Endothelial cell of umbilical vein (primary cell): ENCODE measurements at regions not wholly inside any gene's neighbourhood (a gene's known extent, or its start where the extent isn't known, plus 50 kb on each side); places are given as distances from the start of the nearest gene placed in this dataset.

ENCODE experiments used
- BruUV-seq: library from RNA; stranded (reverse); fragments of 400-500 nt; replicated peaks from 2 replicates; lab custom pipeline; 2021; lab: Mats Ljungman, UMichigan
- CTCF ChIA-PET: fragments of 300-600, 350-600 bp; sonication (Branson Sonifier 250); formaldehyde crosslinking; loops from one replicate; lab custom pipeline; 2021; ENCODE audit warnings: antibody characterized with exemption, inconsistent platforms; lab: Charles Lee
- POLR2A ChIA-PET: fragments of 300-600, 350-600 bp; sonication (Branson Sonifier 250); formaldehyde crosslinking; loops from one replicate; lab custom pipeline; 2021; ENCODE audit warnings: antibody characterized with exemption, inconsistent platforms; lab: Charles Lee
- DNase-seq: peaks from one replicate; pipeline ENCODE4 v3.0.0-alpha.2; 2011; ENCODE audit warnings: low read depth, low spot score
- FAIRE-seq: peaks from 2 replicates; lab custom pipeline; 2011; peaks lifted over from hg19 to GRCh38; lab: Jason Lieb, UNC
- H2AFZ ChIP-seq: 2 replicates; pipeline ENCODE4 v1.6.0; 2012; ENCODE audit warnings: low read depth, low read length, control low read depth, inconsistent platforms
- H3K27ac ChIP-seq: 2 replicates; pipeline ENCODE4 v1.5.1; 2011; ENCODE audit warnings: low read depth, mild to moderate bottlenecking, control low read depth, low read length, moderate library complexity; ENCODE audit not compliant: insufficient read depth
- H3K27me3 ChIP-seq, 2 experiments: 2 replicates each; pipeline versions ENCODE4 v1.6.0 to v1.6.1; 2011; ENCODE audit warnings: low read length in 2 of 2, mixed read lengths in 1 of 2; ENCODE audit not compliant: control insufficient read depth in 2 of 2, insufficient read depth in 2 of 2
- H3K36me3 ChIP-seq, 2 experiments: 2 replicates in 1 of 2; 3 replicates in 1 of 2; pipeline ENCODE4 v1.5.1; 2011; ENCODE audit warnings: low read length in 2 of 2, mild to moderate bottlenecking in 1 of 2, moderate library complexity in 1 of 2; ENCODE audit not compliant: control insufficient read depth in 2 of 2, insufficient read depth in 2 of 2; ENCODE audit errors: extremely low read depth in 1 of 2
- H3K4me1 ChIP-seq: 3 replicates; pipeline ENCODE4 v1.5.1; 2011; ENCODE audit warnings: mild to moderate bottlenecking, low read length; ENCODE audit not compliant: control insufficient read depth, insufficient read depth; ENCODE audit errors: extremely low read depth
- H3K4me2 ChIP-seq: 2 replicates; pipeline ENCODE4 v1.6.1; 2011; ENCODE audit warnings: low read length, control low read depth, mixed read lengths; ENCODE audit not compliant: insufficient read depth
- H3K4me3 ChIP-seq, 3 experiments: fragments of 200-600 bp in 1 of 3; sonication (generic), shearing (Covaris generic) in 1 of 3; replicated peaks in 1 of 3; 2 replicates each; pipeline ENCODE4 v1.5.1; 2011 to 2016; ENCODE audit warnings: control low read depth in 3 of 3, low read length in 3 of 3, mild to moderate bottlenecking in 2 of 3, inconsistent platforms in 1 of 3, low read depth in 1 of 3, moderate library complexity in 1 of 3; ENCODE audit not compliant: insufficient read depth in 1 of 3
- H3K79me2 ChIP-seq: 2 replicates; pipeline ENCODE4 v1.6.0; 2012; ENCODE audit warnings: low read length, inconsistent platforms; ENCODE audit not compliant: control insufficient read depth, insufficient read depth
- H3K9ac ChIP-seq: replicated peaks from 2 replicates; pipeline ENCODE3; 2011; ENCODE audit warnings: low read length, control low read depth; ENCODE audit not compliant: insufficient read depth; ENCODE audit errors: extremely low read depth
- H3K9me1 ChIP-seq: replicated peaks from 3 replicates; pipeline ENCODE4 v1.6.0; 2011; ENCODE audit warnings: mild to moderate bottlenecking, low read length; ENCODE audit not compliant: control insufficient read depth, insufficient read depth; ENCODE audit errors: extremely low read depth
- H3K9me3 ChIP-seq: replicated peaks from 2 replicates; pipeline ENCODE4 v1.5.1; 2012; ENCODE audit warnings: low read length, inconsistent platforms; ENCODE audit not compliant: control insufficient read depth, insufficient read depth
- H4K20me1 ChIP-seq: replicated peaks from 2 replicates; pipeline ENCODE3; 2011; ENCODE audit warnings: mild to moderate bottlenecking, low read length; ENCODE audit not compliant: control insufficient read depth, insufficient read depth; ENCODE audit errors: extremely low read depth
- CTCF ChIP-seq, 2 donors: IDR thresholded peaks; 1 replicate in 1 of 2; 2 replicates in 1 of 2; pipeline ENCODE4 v1.5.1; 2011; ENCODE audit warnings: low read length in 2 of 2, mild to moderate bottlenecking in 2 of 2, moderate library complexity in 2 of 2, control low read depth in 1 of 2, inconsistent platforms in 1 of 2, low read depth in 1 of 2; ENCODE audit not compliant: insufficient read depth in 1 of 2; ENCODE audit errors: extremely low read depth in 1 of 2
- EZH2 ChIP-seq: IDR thresholded peaks from 2 replicates; pipeline ENCODE4 v1.6.1; 2012; ENCODE audit warnings: borderline replicate concordance, low read depth, mild to moderate bottlenecking, moderate library complexity, low read length, inconsistent platforms; ENCODE audit not compliant: severe bottlenecking
- FOS ChIP-seq: IDR thresholded peaks from 2 replicates; pipeline ENCODE4 v1.6.1; 2011; ENCODE audit warnings: mild to moderate bottlenecking, low read length, moderate library complexity, borderline replicate concordance; ENCODE audit not compliant: insufficient read depth
- GATA2 ChIP-seq: IDR thresholded peaks from 2 replicates; pipeline ENCODE4 v1.7.0; 2011; ENCODE audit warnings: low read depth, mild to moderate bottlenecking, moderate library complexity, mixed read lengths, low read length; ENCODE audit not compliant: insufficient read length, insufficient read depth
- JUN ChIP-seq: IDR thresholded peaks from 2 replicates; pipeline ENCODE4 v1.6.1; 2011; ENCODE audit warnings: borderline replicate concordance, low read depth; ENCODE audit not compliant: insufficient read length, insufficient read depth
- MYC ChIP-seq: IDR thresholded peaks from one replicate; pipeline ENCODE4 v1.6.1; 2011; ENCODE audit warnings: mild to moderate bottlenecking, low read depth, low read length
- POLR2A ChIP-seq: IDR thresholded peaks from 2 replicates; pipeline ENCODE4 v1.6.1; 2012; ENCODE audit warnings: low read depth, mild to moderate bottlenecking, control low read depth, low read length
- POLR2AphosphoS5 ChIP-seq: IDR thresholded peaks from 2 replicates; pipeline ENCODE4 v1.6.1; 2012; ENCODE audit warnings: low read depth, mild to moderate bottlenecking, control low read depth, low read length, moderate library complexity; ENCODE audit not compliant: insufficient read depth
- dilution Hi-C: fragments of 300-500 bp; cut with MboI; formaldehyde crosslinking; loops from one replicate; pipeline ENCODE4 v1.15.0; 2019; ENCODE audit warnings: low sequenced_read_pairs; ENCODE audit not compliant: extremely low pct_ligation_motif_present
- intact Hi-C: fragments of 100-400 bp; cut with micrococcal nuclease; formaldehyde crosslinking; loops from one replicate; pipeline ENCODE4 v1.10.0; 2022
- TF ChIP-seq, protein P1 (sequence below): IDR thresholded peaks from 2 replicates; pipeline ENCODE4 v1.6.1; 2011; ENCODE audit not compliant: insufficient read depth, insufficient read length

- BruUV-seq, result no TSS peak
- TF ChIP-seq POLR2A (no peak), JUN (no peak), GATA2 (no peak), EZH2 (no peak), FOS (no peak), MYC (no peak), CTCF (IDR thresholded peaks at IDR 0.05; ENCODE audit: extremely low read depth in 1 of 2, insufficient read depth in 1 of 2, low read depth in 1 of 2, low read length in 2 of 2) (no peak), POLR2AphosphoS5 (no peak)
- TF ChIP-seq, protein P1, sequence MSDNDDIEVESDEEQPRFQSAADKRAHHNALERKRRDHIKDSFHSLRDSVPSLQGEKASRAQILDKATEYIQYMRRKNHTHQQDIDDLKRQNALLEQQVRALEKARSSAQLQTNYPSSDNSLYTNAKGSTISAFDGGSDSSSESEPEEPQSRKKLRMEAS, result no peak
- no peak overlapping the region for H3K27ac ChIP-seq
- H3K4me3 ChIP-seq, result no peak overlapping the region
- H3K27me3 ChIP-seq, result no peaks in the 10 kb centered on the region
- no peak overlapping the region for H2AFZ ChIP-seq
- no peaks in the 10 kb centered on the region for H3K36me3 ChIP-seq
- H3K9me1 ChIP-seq, result no peaks in the 10 kb centered on the region
- no peaks in the 10 kb centered on the region for H4K20me1 ChIP-seq
- intact Hi-C loops (no loop called here), dilution Hi-C loops (no loop called here)
- H3K9me3 ChIP-seq, result no peaks in the 10 kb centered on the region
- FAIRE-seq (no peak), DNase-seq (no peak)
- H3K79me2 ChIP-seq, result no peaks in the 10 kb centered on the region
- no peak overlapping the region for H3K4me2 ChIP-seq
- ChIA-PET CTCF (no interaction called here), POLR2A (no interaction called here)
- H3K4me1 ChIP-seq, result no peaks in the 10 kb centered on the region
- H3K9ac ChIP-seq, result no peak overlapping the region
These were observed 62.4 kb downstream of the PTCHD4 start for GRCh38 chr6:48048451-48049146.
